Skeletal muscle cell (primary cell): ENCODE measurements at regions not wholly inside any gene's neighbourhood (a gene's known extent, or its start where the extent isn't known, plus 50 kb on each side); places are given as distances from the start of the nearest gene placed in this dataset.
A peak's percentile ranks its signal among the peaks of the same experiment; 100 is the strongest.
"Not testable (repeated sequence)": the region's sequence is repeated elsewhere in the genome, so short reads cannot be mapped to it uniquely, and the experiment has no call there.

Experiments
- DNase-seq: peaks from one replicate; pipeline ENCODE4 v3.0.0-alpha.2; 2010; ENCODE audit warnings: low read depth
- H3K4me3 ChIP-seq: 2 replicates; pipeline ENCODE4 v1.5.1; 2011; ENCODE audit warnings: low read depth, mild to moderate bottlenecking, control low read depth, low read length, moderate library complexity

- no peak for DNase-seq
- no peak overlapping the region for H3K4me3 ChIP-seq
Measured at GRCh38 chr1:194044892-194045291, 858.5 kb upstream of the B3GALT2 start.

GRCh38 chr1:194043984-194044755 lies 857.8 kb upstream of the B3GALT2 start:
- H3K4me3 ChIP-seq, result no peak overlapping the region
- no peak for DNase-seq

- DNase-seq, result no peak
- no peak overlapping the region for H3K4me3 ChIP-seq
Measured at GRCh38 chr1:194042736-194043135, 856.3 kb upstream of the B3GALT2 start.

- DNase-seq, result no peak
Measured at GRCh38 chr1:194040496-194040895, 854.1 kb upstream of the B3GALT2 start.

GRCh38 chr1:194039578-194039977 lies 853.2 kb upstream of the B3GALT2 start:
- no peak overlapping the region for H3K4me3 ChIP-seq
- no peak for DNase-seq

More at GRCh38 chr1:194040496-194040895, 854.1 kb upstream of the B3GALT2 start:
- H3K4me3 ChIP-seq, result no peak overlapping the region

- DNase-seq, result no peak
- no peak overlapping the region for H3K4me3 ChIP-seq
Measured at GRCh38 chr1:194033646-194034045, 847.2 kb upstream of the B3GALT2 start.

- H3K4me3 ChIP-seq, result no peak overlapping the region
- DNase-seq, result no peak
Measured at GRCh38 chr1:194028002-194028401, 841.6 kb upstream of the B3GALT2 start.

GRCh38 chr1:194026422-194026821 lies 840.0 kb upstream of the B3GALT2 start:
- H3K4me3 ChIP-seq, result no peak overlapping the region
- no peak for DNase-seq

- H3K4me3 ChIP-seq, result no peak overlapping the region
- DNase-seq, result peak; percentile 41
Measured at GRCh38 chr1:194024659-194025058, 838.2 kb upstream of the B3GALT2 start.

- no peak for DNase-seq
- H3K4me3 ChIP-seq, result no peak overlapping the region
Measured at GRCh38 chr1:194014014-194014413, 827.6 kb upstream of the B3GALT2 start.

GRCh38 chr1:194013561-194013960 lies 827.1 kb upstream of the B3GALT2 start:
- DNase-seq, result no peak
- no peak overlapping the region for H3K4me3 ChIP-seq

- no peak overlapping the region for H3K4me3 ChIP-seq
- no peak for DNase-seq
Measured at GRCh38 chr1:194004146-194004545, 817.7 kb upstream of the B3GALT2 start.

GRCh38 chr1:194001726-194002350 lies 815.4 kb upstream of the B3GALT2 start:
- not testable (repeated sequence) for H3K4me3 ChIP-seq, DNase-seq

- H3K4me3 ChIP-seq, result no peak overlapping the region
- no peak for DNase-seq
Measured at GRCh38 chr1:193988885-193989284, 802.5 kb upstream of the B3GALT2 start.

- H3K4me3 ChIP-seq, result no peak overlapping the region
- no peak for DNase-seq
Measured at GRCh38 chr1:193979219-193979618, 792.8 kb upstream of the B3GALT2 start.

- H3K4me3 ChIP-seq, result no peak overlapping the region
- no peak for DNase-seq
Measured at GRCh38 chr1:193974286-193974798, 787.9 kb upstream of the B3GALT2 start.

- no peak for DNase-seq
- H3K4me3 ChIP-seq, result no peak overlapping the region
Measured at GRCh38 chr1:193973428-193973827, 787.0 kb upstream of the B3GALT2 start.

- H3K4me3 ChIP-seq, result no peak overlapping the region
- peak; percentile 1 for DNase-seq
Measured at GRCh38 chr1:193971595-193971994, 785.2 kb upstream of the B3GALT2 start.

GRCh38 chr1:193960499-193960898 lies 774.1 kb upstream of the B3GALT2 start:
- DNase-seq, result no peak
- H3K4me3 ChIP-seq, result no peak overlapping the region

- no peak overlapping the region for H3K4me3 ChIP-seq
- no peak for DNase-seq
Measured at GRCh38 chr1:193960040-193960439, 773.6 kb upstream of the B3GALT2 start.

GRCh38 chr1:193957556-193958095 lies 771.2 kb upstream of the B3GALT2 start:
- no peak for DNase-seq
- no peak overlapping the region for H3K4me3 ChIP-seq
